ENCODE measurements at regions not wholly inside any gene's neighbourhood (a gene's known extent, or its start where the extent isn't known, plus 50 kb on each side); places are given as distances from the start of the nearest gene placed in this dataset.

DNA sequence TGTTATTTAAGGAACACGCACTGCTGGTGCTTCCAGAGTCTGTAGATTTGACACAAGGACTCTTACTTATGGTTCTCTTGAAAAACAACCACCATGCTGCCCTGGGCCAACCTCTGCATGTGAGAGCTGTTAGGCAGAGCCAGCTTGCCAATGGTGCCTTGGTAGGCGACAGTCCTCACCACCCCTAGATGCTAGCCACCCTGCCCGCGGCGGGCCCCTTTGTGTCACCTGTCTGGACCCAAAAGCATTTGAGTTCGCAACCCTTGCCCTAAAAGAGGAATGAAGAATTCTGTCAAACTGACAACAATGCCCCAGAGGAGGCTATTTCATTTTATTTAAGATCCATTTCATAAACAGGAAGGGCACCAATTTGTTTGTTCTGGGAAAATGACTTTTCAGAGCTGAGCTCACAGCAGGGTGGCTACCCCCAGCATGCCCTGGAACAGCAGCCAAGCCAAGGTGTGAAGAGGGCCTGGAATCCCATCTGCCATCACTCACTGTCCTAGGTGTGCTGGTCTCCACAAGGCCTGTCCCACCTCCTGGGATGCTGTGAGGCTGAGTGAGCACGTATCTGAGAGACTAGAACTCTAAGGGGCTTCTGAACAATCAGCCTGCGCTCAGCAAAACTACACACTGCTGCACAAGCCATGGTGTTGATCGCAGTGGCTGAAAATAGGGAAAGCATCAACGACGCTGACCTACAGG is 63.8 kb upstream of the FZD10 start:
- TF ChIP-seq, protein P1, sequence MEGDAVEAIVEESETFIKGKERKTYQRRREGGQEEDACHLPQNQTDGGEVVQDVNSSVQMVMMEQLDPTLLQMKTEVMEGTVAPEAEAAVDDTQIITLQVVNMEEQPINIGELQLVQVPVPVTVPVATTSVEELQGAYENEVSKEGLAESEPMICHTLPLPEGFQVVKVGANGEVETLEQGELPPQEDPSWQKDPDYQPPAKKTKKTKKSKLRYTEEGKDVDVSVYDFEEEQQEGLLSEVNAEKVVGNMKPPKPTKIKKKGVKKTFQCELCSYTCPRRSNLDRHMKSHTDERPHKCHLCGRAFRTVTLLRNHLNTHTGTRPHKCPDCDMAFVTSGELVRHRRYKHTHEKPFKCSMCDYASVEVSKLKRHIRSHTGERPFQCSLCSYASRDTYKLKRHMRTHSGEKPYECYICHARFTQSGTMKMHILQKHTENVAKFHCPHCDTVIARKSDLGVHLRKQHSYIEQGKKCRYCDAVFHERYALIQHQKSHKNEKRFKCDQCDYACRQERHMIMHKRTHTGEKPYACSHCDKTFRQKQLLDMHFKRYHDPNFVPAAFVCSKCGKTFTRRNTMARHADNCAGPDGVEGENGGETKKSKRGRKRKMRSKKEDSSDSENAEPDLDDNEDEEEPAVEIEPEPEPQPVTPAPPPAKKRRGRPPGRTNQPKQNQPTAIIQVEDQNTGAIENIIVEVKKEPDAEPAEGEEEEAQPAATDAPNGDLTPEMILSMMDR (IDR thresholded peaks at IDR 0.05; ENCODE audit: poor library complexity, severe bottlenecking): no peak
- TF ChIP-seq EZH2 (IDR thresholded peaks at IDR 0.05; ENCODE audit: borderline replicate concordance, insufficient read depth, low read length, poor library complexity, severe bottlenecking) (no peak), EP300 (conservative IDR thresholded peaks at IDR 0.05; ENCODE audit: poor library complexity, severe bottlenecking) (no peak), POLR2AphosphoS5 (IDR thresholded peaks at IDR 0.05) (no peak), RAD21 (conservative IDR thresholded peaks at IDR 0.05) (no peak), TAF1 (IDR thresholded peaks at IDR 0.05; ENCODE audit: low read depth) (no peak), SMC3 (conservative IDR thresholded peaks at IDR 0.05; ENCODE audit: poor library complexity) (no peak)

Measured in neural cell (in vitro differentiated cells).